GM23248 (cell line): ENCODE measurements at regions not wholly inside any gene's neighbourhood (a gene's known extent, or its start where the extent isn't known, plus 50 kb on each side); places are given as distances from the start of the nearest gene placed in this dataset.

Experiments used
- DNase-seq: peaks from one replicate; pipeline ENCODE4 v3.0.0-alpha.2; 2015
- H2AFZ ChIP-seq: fragments of 200-600 bp; sonication (generic); 2 replicates; pipeline ENCODE4 v1.6.1; 2016; ENCODE audit warnings: antibody characterized with exemption
- H3F3A ChIP-seq: fragments of 200-600 bp; sonication (generic); 2 replicates; pipeline ENCODE4 v1.6.1; 2016; ENCODE audit warnings: mild to moderate bottlenecking, antibody characterized with exemption, mixed run types; ENCODE audit not compliant: insufficient read depth
- H3K27ac ChIP-seq: fragments of 200-600 bp; sonication (generic); 2 replicates; pipeline ENCODE4 v1.5.1; 2016; ENCODE audit warnings: mild to moderate bottlenecking
- H3K27me3 ChIP-seq: fragments of 200-600 bp; sonication (generic); replicated peaks from 2 replicates; pipeline ENCODE4 v1.6.1; 2016; ENCODE audit warnings: mild to moderate bottlenecking; ENCODE audit not compliant: insufficient read depth
- H3K36me3 ChIP-seq: fragments of 200-600 bp; sonication (generic); 2 replicates; pipeline ENCODE4 v1.6.1; 2016; ENCODE audit warnings: low read depth, mild to moderate bottlenecking
- H3K4me1 ChIP-seq: fragments of 200-600 bp; sonication (generic); 2 replicates; pipeline ENCODE4 v1.6.1; 2016; ENCODE audit warnings: mild to moderate bottlenecking; ENCODE audit not compliant: insufficient read depth
- H3K4me2 ChIP-seq: fragments of 200-600 bp; sonication (generic); one replicate; pipeline ENCODE4 v1.6.1; 2016; ENCODE audit warnings: mild to moderate bottlenecking; ENCODE audit not compliant: unreplicated experiment
- H3K4me3 ChIP-seq: fragments of 200-600 bp; sonication (generic); 2 replicates; pipeline ENCODE4 v1.5.1; 2016; ENCODE audit warnings: mild to moderate bottlenecking
- H3K79me2 ChIP-seq: fragments of 200-600 bp; sonication (generic); 2 replicates; pipeline ENCODE4 v1.6.1; 2016; ENCODE audit warnings: mild to moderate bottlenecking; ENCODE audit not compliant: insufficient read depth
- H3K9ac ChIP-seq: fragments of 200-600 bp; sonication (generic); 2 replicates; pipeline ENCODE4 v1.6.1; 2016; ENCODE audit warnings: mild to moderate bottlenecking
- H3K9me2 ChIP-seq: fragments of 200-600 bp; sonication (generic); 2 replicates; pipeline ENCODE4 v1.6.1; 2016; ENCODE audit warnings: mixed run types, mild to moderate bottlenecking, moderate library complexity; ENCODE audit not compliant: insufficient read depth
- H3K9me3 ChIP-seq: fragments of 200-600 bp; sonication (generic); one replicate; pipeline ENCODE4 v1.6.1; 2017; ENCODE audit warnings: low read depth
- H4K20me1 ChIP-seq: fragments of 200-600 bp; sonication (generic); 2 replicates; pipeline ENCODE4 v1.6.0; 2016; ENCODE audit not compliant: insufficient read depth
- EZH2 ChIP-seq: fragments of 200-600 bp; sonication (generic); IDR thresholded peaks from 2 replicates; pipeline ENCODE4 v1.6.1; 2018; ENCODE audit warnings: antibody characterized with exemption, mild to moderate bottlenecking; ENCODE audit not compliant: insufficient read depth, poor library complexity, severe bottlenecking
- EZH2phosphoT487 ChIP-seq: fragments of 200-600 bp; sonication (generic); IDR thresholded peaks from 2 replicates; pipeline ENCODE4 v1.6.1; 2018; ENCODE audit warnings: antibody characterized with exemption, moderate library complexity, mild to moderate bottlenecking, low read depth; ENCODE audit not compliant: insufficient read depth
- whole genome bisulfite sequencing, 2 experiments: methylation state at CpG; one replicate each; pipeline ENCODE4 v1.1.6; 2015 to 2017; ENCODE audit warnings: low lambda C conversion rate in 2 of 2, low coverage in 1 of 2; ENCODE audit errors: missing lambda C conversion rate in 2 of 2; 5-methylcytosine and 5-hydroxymethylcytosine counted together
- in situ Hi-C: fragments of 300-500 bp; cut with MboI; formaldehyde crosslinking; loops from 2 replicates; pipeline ENCODE4 v1.15.0; 2020

DNA sequence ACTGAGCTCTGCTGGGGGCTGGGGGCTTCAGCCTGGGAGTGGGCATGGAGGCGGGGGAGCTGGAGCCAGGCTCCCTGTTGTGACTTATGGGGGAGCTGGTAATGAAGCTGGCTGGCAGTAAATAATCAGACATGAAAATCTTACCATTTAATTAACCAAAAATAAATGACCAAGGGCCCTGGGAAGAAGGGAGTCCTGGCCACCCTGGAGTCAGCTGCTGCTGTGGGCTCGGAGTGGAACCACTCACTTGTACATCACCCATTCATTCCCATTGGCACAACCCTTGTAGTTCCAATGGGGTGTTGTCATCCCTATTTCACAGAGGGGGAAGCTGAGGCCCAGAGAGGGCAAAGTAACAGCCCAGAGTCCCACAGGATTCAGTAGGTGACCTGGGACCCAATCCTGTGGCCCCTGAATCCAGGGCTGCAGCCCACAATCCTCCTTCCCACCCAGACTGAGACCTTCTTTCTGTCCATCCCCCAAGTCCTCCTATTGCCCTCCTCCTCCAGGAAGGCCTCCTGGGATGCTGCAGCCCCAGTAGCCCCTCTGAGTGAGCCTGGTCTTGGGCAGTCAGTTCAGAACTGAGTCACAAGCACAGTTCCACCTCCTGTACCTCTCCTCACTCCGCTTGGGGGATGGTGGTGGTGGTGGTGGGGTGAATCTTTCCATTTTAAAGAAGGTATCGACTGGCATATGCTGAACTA, 259.4 kb upstream of the MVB12B start:
- no peaks in the 10 kb centered on the region for H3K36me3 ChIP-seq
- H3K9me3 ChIP-seq = no peaks in the 10 kb centered on the region
- no peak overlapping the region for H2AFZ ChIP-seq
- H3K27me3 ChIP-seq = peaks cover 23% of the 10 kb centered on the region; the same call in 1 of the 2 replicates
- H3K4me3 ChIP-seq = no peak overlapping the region
- no peaks in the 10 kb centered on the region for H3K9me2 ChIP-seq
- H3K79me2 ChIP-seq = no peaks in the 10 kb centered on the region
- H3F3A ChIP-seq = no peaks in the 10 kb centered on the region
- in situ Hi-C loops = no loop called here
- H4K20me1 ChIP-seq = no peaks in the 10 kb centered on the region
- no peak overlapping the region for H3K27ac ChIP-seq
- H3K4me1 ChIP-seq = no peaks in the 10 kb centered on the region
- 32 to 37% methylated on average over 4 of the region's 4 CpGs for WGBS, 2 experiments
- H3K9ac ChIP-seq = no peak overlapping the region
- H3K4me2 ChIP-seq = no peak overlapping the region
- TF ChIP-seq EZH2phosphoT487 (no peak), EZH2 (no peak)
- no peak for DNase-seq

DNA sequence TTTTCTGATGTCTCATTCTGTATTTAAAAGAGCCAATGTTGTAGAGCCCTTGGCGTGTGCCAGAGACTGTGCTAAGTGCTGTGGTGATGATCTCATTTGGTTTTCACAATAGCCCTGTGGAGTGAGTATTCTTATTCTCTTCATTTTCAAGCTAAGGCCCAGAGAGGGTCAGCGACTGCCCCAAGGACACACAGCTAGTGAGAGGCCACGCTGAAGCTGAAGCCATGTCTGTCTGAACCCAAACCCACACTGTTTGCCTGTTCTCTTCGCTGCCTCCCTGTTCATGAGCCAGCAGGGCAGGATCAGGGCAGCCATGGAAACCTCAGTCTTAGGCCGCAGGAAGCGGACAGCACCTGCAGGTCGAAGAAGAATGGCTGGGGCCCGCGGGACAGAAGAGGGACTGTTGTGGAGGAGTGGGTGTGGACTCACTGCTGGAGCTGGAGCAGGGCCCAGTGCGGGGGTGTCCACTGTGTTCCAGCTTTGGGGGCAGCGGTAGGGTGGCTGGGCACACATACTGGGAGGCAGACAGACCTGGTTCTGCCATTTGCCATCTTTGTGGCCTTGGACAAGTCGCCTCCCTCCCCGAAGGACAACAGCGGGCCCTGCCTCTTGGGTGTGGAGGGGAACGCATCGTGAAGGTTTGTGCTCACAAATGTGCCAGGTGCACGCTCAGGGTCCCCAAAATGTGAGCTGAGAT, 257.9 kb upstream of the MVB12B start:
- H3K4me3 ChIP-seq = no peak overlapping the region
- H3K4me2 ChIP-seq = no peak overlapping the region
- H3K9me2 ChIP-seq = no peaks in the 10 kb centered on the region
- no peaks in the 10 kb centered on the region for H3K4me1 ChIP-seq
- no peaks in the 10 kb centered on the region for H4K20me1 ChIP-seq
- TF ChIP-seq EZH2 = no peak
- no peak for TF ChIP-seq EZH2phosphoT487
- no peaks in the 10 kb centered on the region for H3K36me3 ChIP-seq
- no peaks in the 10 kb centered on the region for H3F3A ChIP-seq
- H3K9me3 ChIP-seq = no peaks in the 10 kb centered on the region
- H2AFZ ChIP-seq = no peak overlapping the region
- no peaks in the 10 kb centered on the region for H3K79me2 ChIP-seq
- no peak overlapping the region for H3K9ac ChIP-seq
- H3K27me3 ChIP-seq = peaks cover 23% of the 10 kb centered on the region; the same call in 1 of the 2 replicates
- in situ Hi-C loops = no loop called here
- peak; percentile 17 for DNase-seq
- 71 to 74% methylated on average over 17 of the region's 17 CpGs for WGBS, 2 experiments
- H3K27ac ChIP-seq = no peak overlapping the region

- H3F3A ChIP-seq = no peaks in the 10 kb centered on the region
- no peaks in the 10 kb centered on the region for H3K4me1 ChIP-seq
- no peak overlapping the region for H3K4me3 ChIP-seq
- H3K36me3 ChIP-seq = no peaks in the 10 kb centered on the region
- no peak overlapping the region for H3K9ac ChIP-seq
- no peaks in the 10 kb centered on the region for H3K9me2 ChIP-seq
- H3K27me3 ChIP-seq = peaks cover 23% of the 10 kb centered on the region; the same call in 1 of the 2 replicates
- no peak overlapping the region for H3K27ac ChIP-seq
- no peaks in the 10 kb centered on the region for H4K20me1 ChIP-seq
- H2AFZ ChIP-seq = no peak overlapping the region
- in situ Hi-C loops = no loop called here
- no peaks in the 10 kb centered on the region for H3K9me3 ChIP-seq
- WGBS, 2 experiments = 36 to 37% methylated on average over 9 of the region's 9 CpGs
- TF ChIP-seq EZH2phosphoT487 (no peak), EZH2 (no peak)
- no peak overlapping the region for H3K4me2 ChIP-seq
- no peak for DNase-seq
- H3K79me2 ChIP-seq = no peaks in the 10 kb centered on the region
Measured at GRCh38 chr9:126069400-126069955, 257.2 kb upstream of the MVB12B start.

DNA sequence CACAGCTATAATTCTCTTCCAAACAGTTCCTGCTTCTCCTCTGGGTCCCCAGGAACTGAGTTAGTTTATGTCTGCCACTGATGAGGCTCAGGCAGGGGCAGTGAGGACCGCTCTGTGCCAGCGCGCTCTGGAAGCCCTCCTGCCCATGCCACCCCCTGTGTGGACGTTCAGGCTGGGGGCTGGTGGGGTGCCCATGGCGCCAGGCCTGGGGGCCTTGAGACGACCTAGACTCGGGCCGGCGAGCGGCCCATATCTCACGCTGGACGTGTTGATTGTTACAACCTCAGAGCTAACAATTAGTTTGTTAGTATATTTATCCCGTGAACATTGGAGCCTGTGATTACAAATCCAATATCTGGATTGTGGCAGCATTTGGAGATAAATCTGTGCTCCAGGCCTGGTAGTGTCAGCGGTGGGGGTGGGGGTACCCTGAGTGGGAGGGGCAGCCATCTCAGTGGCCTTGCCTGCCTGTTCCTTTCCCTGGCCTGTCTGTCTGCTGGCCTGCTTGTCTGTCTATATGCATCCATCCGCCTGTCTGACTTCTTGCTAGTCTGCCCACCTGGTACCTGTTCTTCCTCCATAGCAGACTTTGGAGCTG, 256.5 kb upstream of the MVB12B start:
- Histone ChIP-seq H3K9ac (no peak overlapping the region), H3K27me3 (peaks cover 23% of the 10 kb centered on the region; the same call in 1 of the 2 replicates), H3F3A (no peaks in the 10 kb centered on the region), H3K79me2 (no peaks in the 10 kb centered on the region), H2AFZ (no peak overlapping the region), H4K20me1 (no peaks in the 10 kb centered on the region), H3K4me1 (no peaks in the 10 kb centered on the region), H3K27ac (no peak overlapping the region), H3K9me3 (no peaks in the 10 kb centered on the region), H3K36me3 (no peaks in the 10 kb centered on the region), H3K4me3 (no peak overlapping the region), H3K4me2 (no peak overlapping the region), H3K9me2 (no peaks in the 10 kb centered on the region)
- no peak for DNase-seq
- TF ChIP-seq EZH2 (no peak), EZH2phosphoT487 (no peak)
- 73 to 81% methylated on average over 15 of the region's 15 CpGs for WGBS, 2 experiments
- in situ Hi-C loops = no loop called here
